Suprapubic skin (tissue), 4 donors: ENCODE measurements at regions not wholly inside any gene's neighbourhood (a gene's known extent, or its start where the extent isn't known, plus 50 kb on each side); places are given as distances from the start of the nearest gene placed in this dataset.

Experiments
- DNase-seq, 2 donors: peaks; one replicate each; pipeline ENCODE4 v3.0.0-alpha.2; 2019; ENCODE audit warnings: low spot score in 2 of 2
- H3K27ac ChIP-seq: fragments of 200-600 bp; sonication (generic); one replicate; pipeline ENCODE4 v1.5.1; 2019
- H3K27me3 ChIP-seq: fragments of 200-600 bp; sonication (generic); one replicate; pipeline ENCODE4 v1.5.1; 2019
- H3K36me3 ChIP-seq: fragments of 200-600 bp; sonication (generic); one replicate; pipeline ENCODE4 v1.5.1; 2019
- H3K4me1 ChIP-seq: fragments of 200-600 bp; sonication (generic); one replicate; pipeline ENCODE4 v1.5.1; 2019
- H3K4me3 ChIP-seq: fragments of 200-600 bp; sonication (generic); one replicate; pipeline ENCODE4 v1.5.1; 2019; ENCODE audit warnings: mild to moderate bottlenecking
- H3K9me3 ChIP-seq: fragments of 200-600 bp; sonication (generic); one replicate; pipeline ENCODE4 v1.5.1; 2019
- EP300 ChIP-seq: sonication (generic); formaldehyde crosslinking; IDR thresholded peaks from one replicate; pipeline ENCODE4 v1.6.1; 2017; ENCODE audit warnings: antibody characterized with exemption
- POLR2A ChIP-seq, 2 donors: fragments of 450-650 bp; IDR thresholded peaks; one replicate each; pipeline ENCODE4 v1.6.1; 2017; ENCODE audit warnings: antibody characterized with exemption in 2 of 2, mild to moderate bottlenecking in 2 of 2, moderate library complexity in 2 of 2
- POLR2AphosphoS5 ChIP-seq, 3 donors: sonication (generic); formaldehyde crosslinking; IDR thresholded peaks; one replicate each; pipeline ENCODE4 v1.6.1; 2017; ENCODE audit warnings: antibody characterized with exemption in 3 of 3
- WGBS: methylation state at CpG from one replicate; pipeline ENCODE4 v1.1.5; 2018; 5-methylcytosine and 5-hydroxymethylcytosine counted together
- TF ChIP-seq, protein P1 (sequence below), 2 donors: fragments of 200-600 bp in 1 of 2; fragments of 450-650 bp in 1 of 2; sonication (generic) in 1 of 2; IDR thresholded peaks; one replicate each; pipeline ENCODE4 v1.5.1; 2016 to 2019; ENCODE audit warnings: antibody characterized with exemption in 2 of 2, mild to moderate bottlenecking in 1 of 2, moderate library complexity in 1 of 2

DNA sequence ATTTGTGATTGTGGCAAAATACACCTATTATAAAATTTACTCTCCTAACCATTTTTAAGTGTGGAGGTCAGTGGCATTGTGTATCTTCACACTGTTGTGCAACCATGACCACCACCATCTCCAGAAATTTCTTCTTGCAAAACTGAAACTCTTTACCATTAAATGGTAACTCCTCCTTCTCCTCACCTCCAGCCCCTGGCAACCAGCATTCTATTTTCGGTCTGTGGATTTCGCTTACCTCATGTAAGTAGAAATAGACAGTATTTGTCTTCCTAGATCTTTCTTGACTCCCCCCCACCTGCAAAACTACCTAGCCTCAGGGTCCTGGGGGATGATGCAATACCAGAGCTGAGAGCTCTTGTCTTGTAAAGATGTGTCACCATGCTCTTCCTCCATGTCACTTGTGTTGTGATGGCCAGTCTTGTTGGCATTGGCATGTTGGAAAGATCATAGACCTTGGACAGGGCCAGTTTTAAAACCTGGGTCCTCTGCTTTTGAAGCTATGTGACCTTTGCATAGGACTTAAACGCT lies 71.1 kb upstream of the EMX2 start:
- no peaks in the 10 kb centered on the region for H3K4me1 ChIP-seq
- DNase-seq = no peak
- no peaks in the 10 kb centered on the region for H3K36me3 ChIP-seq
- 92% methylated on average over 3 of the region's 3 CpGs for WGBS
- H3K4me3 ChIP-seq = no peak overlapping the region
- H3K9me3 ChIP-seq = no peaks in the 10 kb centered on the region
- TF ChIP-seq EP300 = no peak
- no peak for TF ChIP-seq POLR2A (IDR thresholded peaks at IDR 0.05)
- no peak for TF ChIP-seq POLR2AphosphoS5 (IDR thresholded peaks at IDR 0.05)
- TF ChIP-seq, protein P1, sequence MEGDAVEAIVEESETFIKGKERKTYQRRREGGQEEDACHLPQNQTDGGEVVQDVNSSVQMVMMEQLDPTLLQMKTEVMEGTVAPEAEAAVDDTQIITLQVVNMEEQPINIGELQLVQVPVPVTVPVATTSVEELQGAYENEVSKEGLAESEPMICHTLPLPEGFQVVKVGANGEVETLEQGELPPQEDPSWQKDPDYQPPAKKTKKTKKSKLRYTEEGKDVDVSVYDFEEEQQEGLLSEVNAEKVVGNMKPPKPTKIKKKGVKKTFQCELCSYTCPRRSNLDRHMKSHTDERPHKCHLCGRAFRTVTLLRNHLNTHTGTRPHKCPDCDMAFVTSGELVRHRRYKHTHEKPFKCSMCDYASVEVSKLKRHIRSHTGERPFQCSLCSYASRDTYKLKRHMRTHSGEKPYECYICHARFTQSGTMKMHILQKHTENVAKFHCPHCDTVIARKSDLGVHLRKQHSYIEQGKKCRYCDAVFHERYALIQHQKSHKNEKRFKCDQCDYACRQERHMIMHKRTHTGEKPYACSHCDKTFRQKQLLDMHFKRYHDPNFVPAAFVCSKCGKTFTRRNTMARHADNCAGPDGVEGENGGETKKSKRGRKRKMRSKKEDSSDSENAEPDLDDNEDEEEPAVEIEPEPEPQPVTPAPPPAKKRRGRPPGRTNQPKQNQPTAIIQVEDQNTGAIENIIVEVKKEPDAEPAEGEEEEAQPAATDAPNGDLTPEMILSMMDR (IDR thresholded peaks at IDR 0.05) = no peak
- H3K27ac ChIP-seq = no peak overlapping the region
- peaks cover 6% of the 10 kb centered on the region for H3K27me3 ChIP-seq

DNA sequence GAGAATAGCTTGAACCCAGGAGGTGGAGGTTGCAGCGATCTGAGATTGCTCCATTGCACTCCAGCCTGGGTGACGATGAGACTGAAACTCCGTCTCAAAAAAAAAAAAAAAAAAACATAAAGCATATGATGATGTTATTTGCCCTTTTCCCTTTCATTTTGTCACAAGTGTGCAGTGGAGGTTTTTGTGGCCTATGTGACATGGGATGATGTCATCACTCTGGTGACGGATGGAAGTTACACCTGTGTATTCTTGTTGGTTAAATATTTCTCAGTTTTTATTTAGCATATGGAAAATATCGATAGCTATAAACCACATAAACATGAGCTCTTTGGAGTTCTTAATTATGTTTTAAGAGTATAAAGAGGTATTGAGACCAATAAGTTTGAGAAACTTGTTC lies 71.8 kb upstream of the EMX2 start:
- Histone ChIP-seq H3K4me3 (no peak overlapping the region), H3K27me3 (peaks cover 6% of the 10 kb centered on the region), H3K36me3 (no peaks in the 10 kb centered on the region), H3K9me3 (no peaks in the 10 kb centered on the region), H3K27ac (no peak overlapping the region), H3K4me1 (no peaks in the 10 kb centered on the region)
- TF ChIP-seq EP300 = no peak
- TF ChIP-seq, protein P1 (IDR thresholded peaks at IDR 0.05) = no peak
- no peak for TF ChIP-seq POLR2AphosphoS5 (IDR thresholded peaks at IDR 0.05)
- no peak for TF ChIP-seq POLR2A (IDR thresholded peaks at IDR 0.05)
- 63% methylated on average over 5 of the region's 5 CpGs for WGBS
- DNase-seq = no peak

DNA sequence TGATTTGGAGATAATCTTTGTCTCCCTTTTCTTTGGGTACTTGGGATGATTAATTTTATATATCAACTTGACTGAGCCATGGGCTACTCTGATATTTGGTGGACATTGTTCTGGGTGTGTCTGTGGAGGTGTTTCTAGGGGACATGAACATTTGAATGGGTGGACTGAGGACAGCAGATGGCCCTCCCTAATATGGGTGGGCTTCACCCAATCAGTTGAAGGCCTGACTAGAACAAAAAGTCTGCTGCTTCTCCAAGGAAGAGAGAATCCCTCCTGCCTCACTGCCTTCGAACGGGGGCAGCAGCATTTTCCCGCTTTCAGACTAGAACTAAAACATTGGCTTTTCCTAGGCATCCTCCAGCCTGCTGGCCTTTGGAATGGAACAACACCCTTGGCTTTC lies 73.9 kb upstream of the EMX2 start:
- Histone ChIP-seq H3K36me3 (no peaks in the 10 kb centered on the region), H3K4me1 (no peaks in the 10 kb centered on the region), H3K27ac (no peak overlapping the region), H3K9me3 (no peaks in the 10 kb centered on the region), H3K4me3 (no peak overlapping the region), H3K27me3 (peaks cover 6% of the 10 kb centered on the region)
- 98% methylated on average over 3 of the region's 3 CpGs for WGBS
- TF ChIP-seq, protein P1 (IDR thresholded peaks at IDR 0.05) = no peak
- TF ChIP-seq EP300 (no peak), POLR2A (IDR thresholded peaks at IDR 0.05) (no peak), POLR2AphosphoS5 (IDR thresholded peaks at IDR 0.05) (no peak)
- no peak for DNase-seq

DNA sequence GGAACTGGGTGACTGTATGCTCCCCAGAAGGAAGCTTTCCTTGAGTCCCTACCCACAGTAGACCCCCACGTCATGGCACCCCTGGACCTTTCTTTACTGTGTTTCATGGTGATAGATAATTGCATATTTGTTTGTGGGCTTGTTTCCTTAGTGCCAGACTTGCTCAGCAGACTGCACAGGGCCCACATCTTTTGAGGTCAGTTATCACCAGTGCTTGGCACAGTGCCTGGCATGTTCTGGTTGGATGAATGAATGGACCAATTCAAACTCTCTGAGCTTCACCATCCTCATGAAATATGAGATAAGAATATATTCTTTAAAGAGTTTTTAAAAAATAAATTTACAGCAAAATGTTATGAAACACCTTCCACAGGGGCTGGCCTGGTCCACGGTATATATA lies 78.4 kb upstream of the EMX2 start:
- no peak for DNase-seq
- Histone ChIP-seq H3K4me3 (no peak overlapping the region), H3K27me3 (no peaks in the 10 kb centered on the region), H3K4me1 (peaks cover 21% of the 10 kb centered on the region), H3K9me3 (no peaks in the 10 kb centered on the region), H3K27ac (no peak overlapping the region), H3K36me3 (no peaks in the 10 kb centered on the region)
- 95% methylated on average over 2 of the region's 2 CpGs for WGBS
- TF ChIP-seq POLR2A (IDR thresholded peaks at IDR 0.05) (no peak), EP300 (no peak), POLR2AphosphoS5 (IDR thresholded peaks at IDR 0.05) (no peak)
- TF ChIP-seq, protein P1 (IDR thresholded peaks at IDR 0.05) = no peak

DNA sequence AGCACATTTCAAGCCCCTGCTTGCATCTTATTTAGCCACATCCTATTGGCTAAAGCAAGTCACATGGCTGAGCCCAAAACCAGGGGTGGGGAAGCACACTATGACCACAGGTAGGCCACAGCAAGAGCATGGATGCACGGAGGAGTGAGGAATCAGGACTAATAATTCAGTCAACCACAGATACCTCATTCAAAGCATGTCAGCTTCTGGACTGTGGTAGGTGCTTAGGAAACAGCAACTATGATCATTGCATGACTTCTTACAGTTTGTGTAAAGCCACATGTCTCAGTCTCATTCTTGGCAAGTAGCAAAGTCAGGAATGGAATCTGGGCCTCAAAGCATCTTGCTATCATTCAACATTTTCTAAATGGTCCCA lies 79.0 kb upstream of the EMX2 start:
- H3K36me3 ChIP-seq = no peaks in the 10 kb centered on the region
- TF ChIP-seq POLR2AphosphoS5 (IDR thresholded peaks at IDR 0.05) (no peak), EP300 (no peak), POLR2A (IDR thresholded peaks at IDR 0.05) (no peak)
- TF ChIP-seq, protein P1 (IDR thresholded peaks at IDR 0.05) = no peak
- peaks cover 21% of the 10 kb centered on the region for H3K4me1 ChIP-seq
- WGBS = 50% methylated on average over 1 of the region's 1 CpG
- no peaks in the 10 kb centered on the region for H3K27me3 ChIP-seq
- no peak overlapping the region for H3K27ac ChIP-seq
- DNase-seq = no peak
- no peak overlapping the region for H3K4me3 ChIP-seq
- H3K9me3 ChIP-seq = no peaks in the 10 kb centered on the region
